Thyroid gland (tissue), 4 donors: ENCODE measurements at regions not wholly inside any gene's neighbourhood (a gene's known extent, or its start where the extent isn't known, plus 50 kb on each side); places are given as distances from the start of the nearest gene placed in this dataset.

Experiments used
- DNase-seq, 2 donors: peaks; one replicate each; pipeline ENCODE4 v3.0.0-alpha.2; 2019
- H3K27ac ChIP-seq, 3 donors: fragments of 200-600 bp; sonication (generic); 1 replicate in 2 of 3; 2 replicates in 1 of 3; pipeline ENCODE4 v1.5.1; 2016 to 2019; ENCODE audit warnings: mild to moderate bottlenecking in 1 of 3, moderate library complexity in 1 of 3
- H3K27me3 ChIP-seq: fragments of 200-600 bp; sonication (generic); one replicate; pipeline ENCODE4 v1.5.1; 2019
- H3K36me3 ChIP-seq, 2 donors: fragments of 200-600 bp; sonication (generic); one replicate each; pipeline ENCODE4 v1.5.1; 2016 to 2019
- H3K4me1 ChIP-seq, 2 donors: fragments of 200-600 bp; sonication (generic); one replicate each; pipeline ENCODE4 v1.5.1; 2017 to 2019
- H3K4me3 ChIP-seq, 3 donors: fragments of 200-600 bp; sonication (generic); replicated peaks in 1 of 3; 1 replicate in 2 of 3; 2 replicates in 1 of 3; pipeline ENCODE4 v1.5.1; 2016; ENCODE audit warnings: mild to moderate bottlenecking in 1 of 3
- H3K9me3 ChIP-seq: fragments of 200-600 bp; sonication (generic); one replicate; pipeline ENCODE4 v1.5.1; 2017
- POLR2A ChIP-seq, 2 donors: fragments of 450-650 bp; IDR thresholded peaks; one replicate each; pipeline ENCODE4 v1.6.1; 2017; ENCODE audit warnings: antibody characterized with exemption in 2 of 2, mild to moderate bottlenecking in 2 of 2, moderate library complexity in 1 of 2
- WGBS, 2 donors: methylation state at CpG; one replicate each; pipeline ENCODE4 v1.1.5; 2017; 5-methylcytosine and 5-hydroxymethylcytosine counted together
- intact Hi-C: fragments of 100-400 bp; cut with DNase I; formaldehyde crosslinking; loops from one replicate; pipeline ENCODE4 v1.15.1; 2023
- TF ChIP-seq, protein P1 (sequence below), 6 experiments: fragments of 200-600 bp in 3 of 6; fragments of 450-650 bp in 3 of 6; sonication (generic) in 3 of 6; IDR thresholded peaks; one replicate each; pipeline ENCODE4 v1.5.1; 2016 to 2019; ENCODE audit warnings: antibody characterized with exemption in 6 of 6, mild to moderate bottlenecking in 2 of 6, inconsistent platforms in 1 of 6, moderate library complexity in 1 of 6

DNA sequence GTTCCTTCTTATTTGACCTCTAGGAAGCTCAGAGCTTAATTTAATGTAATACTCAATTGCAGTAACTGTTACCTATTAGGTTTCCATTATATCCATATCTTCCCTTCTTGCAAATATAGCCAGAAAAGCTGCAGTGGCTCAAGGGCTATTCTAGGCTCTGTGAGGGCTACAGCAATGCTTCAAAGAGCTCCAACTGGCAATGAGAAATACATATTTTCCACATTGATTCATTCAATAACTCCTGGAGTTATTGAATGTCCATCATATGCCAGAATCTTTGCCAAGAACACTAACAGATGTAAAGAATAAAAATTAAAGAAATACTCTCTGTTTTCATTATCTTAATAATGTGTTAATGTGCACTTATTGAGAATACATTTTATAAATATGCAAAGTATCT, 396.9 kb upstream of the PAPPA start:
- DNase-seq, result no peak
- H3K27ac ChIP-seq, result no peak overlapping the region
- no peak overlapping the region for H3K4me3 ChIP-seq
- H3K36me3 ChIP-seq, result no peaks in the 10 kb centered on the region
- intact Hi-C loops, result no loop called here
- no peaks in the 10 kb centered on the region for H3K4me1 ChIP-seq
- H3K27me3 ChIP-seq, result no peaks in the 10 kb centered on the region
- no peaks in the 10 kb centered on the region for H3K9me3 ChIP-seq
- TF ChIP-seq, protein P1, sequence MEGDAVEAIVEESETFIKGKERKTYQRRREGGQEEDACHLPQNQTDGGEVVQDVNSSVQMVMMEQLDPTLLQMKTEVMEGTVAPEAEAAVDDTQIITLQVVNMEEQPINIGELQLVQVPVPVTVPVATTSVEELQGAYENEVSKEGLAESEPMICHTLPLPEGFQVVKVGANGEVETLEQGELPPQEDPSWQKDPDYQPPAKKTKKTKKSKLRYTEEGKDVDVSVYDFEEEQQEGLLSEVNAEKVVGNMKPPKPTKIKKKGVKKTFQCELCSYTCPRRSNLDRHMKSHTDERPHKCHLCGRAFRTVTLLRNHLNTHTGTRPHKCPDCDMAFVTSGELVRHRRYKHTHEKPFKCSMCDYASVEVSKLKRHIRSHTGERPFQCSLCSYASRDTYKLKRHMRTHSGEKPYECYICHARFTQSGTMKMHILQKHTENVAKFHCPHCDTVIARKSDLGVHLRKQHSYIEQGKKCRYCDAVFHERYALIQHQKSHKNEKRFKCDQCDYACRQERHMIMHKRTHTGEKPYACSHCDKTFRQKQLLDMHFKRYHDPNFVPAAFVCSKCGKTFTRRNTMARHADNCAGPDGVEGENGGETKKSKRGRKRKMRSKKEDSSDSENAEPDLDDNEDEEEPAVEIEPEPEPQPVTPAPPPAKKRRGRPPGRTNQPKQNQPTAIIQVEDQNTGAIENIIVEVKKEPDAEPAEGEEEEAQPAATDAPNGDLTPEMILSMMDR (IDR thresholded peaks at IDR 0.05), result no peak
- TF ChIP-seq POLR2A (IDR thresholded peaks at IDR 0.05), result no peak

GRCh38 chr9:115757461-115757860, 396.1 kb upstream of the PAPPA start:
- intact Hi-C loops, result no loop called here

DNA sequence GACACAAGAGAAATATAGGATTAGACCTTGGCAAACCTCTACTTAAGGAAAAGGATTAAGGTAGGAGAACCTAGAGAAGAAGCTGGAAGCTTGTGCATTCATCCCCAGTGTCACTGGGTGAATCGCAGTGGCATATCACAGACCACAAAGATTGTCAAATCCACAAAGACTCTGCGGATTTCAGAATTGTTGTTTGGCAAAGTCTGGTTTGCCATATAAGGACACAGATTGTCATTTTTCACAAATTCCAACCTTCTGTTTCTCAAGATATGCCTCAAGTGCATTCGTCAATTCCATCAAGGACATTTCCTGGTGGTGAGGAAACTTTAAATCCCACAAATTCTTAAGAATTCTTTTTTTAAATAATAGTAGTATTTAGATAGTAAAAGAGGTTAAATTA, 395.1 kb upstream of the PAPPA start:
- DNase-seq, result no peak
- 77 to 85% methylated on average over 3 of the region's 3 CpGs for WGBS, 2 donors
- no peak for TF ChIP-seq POLR2A (IDR thresholded peaks at IDR 0.05)
- TF ChIP-seq, protein P1 (IDR thresholded peaks at IDR 0.05), result no peak
- intact Hi-C loops, result no loop called here
- Histone ChIP-seq H3K9me3 (no peaks in the 10 kb centered on the region), H3K4me1 (no peaks in the 10 kb centered on the region), H3K27me3 (no peaks in the 10 kb centered on the region), H3K36me3 (no peaks in the 10 kb centered on the region), H3K27ac (no peak overlapping the region), H3K4me3 (no peak overlapping the region)

More at GRCh38 chr9:115757461-115757860, 396.1 kb upstream of the PAPPA start:
- H3K36me3 ChIP-seq, result no peaks in the 10 kb centered on the region
- DNase-seq, result no peak
- TF ChIP-seq, protein P1 (IDR thresholded peaks at IDR 0.05), result no peak
- no peak for TF ChIP-seq POLR2A (IDR thresholded peaks at IDR 0.05)
- H3K27me3 ChIP-seq, result no peaks in the 10 kb centered on the region
- no peaks in the 10 kb centered on the region for H3K4me1 ChIP-seq
- 90 to 96% methylated on average over 2 of the region's 2 CpGs for WGBS, 2 donors
- no peaks in the 10 kb centered on the region for H3K9me3 ChIP-seq
- no peak overlapping the region for H3K4me3 ChIP-seq
- H3K27ac ChIP-seq, result no peak overlapping the region

DNA sequence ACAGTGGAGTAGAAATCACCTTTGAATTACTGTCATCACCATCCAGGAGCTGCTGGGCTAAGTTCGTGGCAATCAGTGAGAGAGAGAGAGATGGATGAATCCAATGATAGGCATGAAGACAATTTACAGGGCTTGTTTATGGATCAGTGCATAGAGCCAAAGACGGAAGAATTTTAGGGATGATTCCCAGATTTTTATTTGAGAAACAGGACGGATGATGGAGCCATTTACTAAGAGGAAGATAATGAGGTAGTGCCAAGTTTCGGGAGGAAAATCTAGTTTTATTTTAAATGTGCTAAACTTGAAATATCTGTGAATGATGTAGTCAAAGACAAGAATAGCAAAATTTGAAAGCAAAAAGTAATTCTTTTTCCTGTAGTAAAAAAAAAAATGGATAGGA, 394.2 kb upstream of the PAPPA start:
- intact Hi-C loops, result no loop called here
- Histone ChIP-seq H3K27ac (no peak overlapping the region), H3K36me3 (no peaks in the 10 kb centered on the region), H3K4me1 (no peaks in the 10 kb centered on the region), H3K9me3 (no peaks in the 10 kb centered on the region), H3K27me3 (no peaks in the 10 kb centered on the region), H3K4me3 (no peak overlapping the region)
- no peak for TF ChIP-seq POLR2A (IDR thresholded peaks at IDR 0.05)
- TF ChIP-seq, protein P1 (IDR thresholded peaks at IDR 0.05), result no peak
- DNase-seq, result no peak
- 68 to 76% methylated on average over 4 of the region's 4 CpGs for WGBS, 2 donors

DNA sequence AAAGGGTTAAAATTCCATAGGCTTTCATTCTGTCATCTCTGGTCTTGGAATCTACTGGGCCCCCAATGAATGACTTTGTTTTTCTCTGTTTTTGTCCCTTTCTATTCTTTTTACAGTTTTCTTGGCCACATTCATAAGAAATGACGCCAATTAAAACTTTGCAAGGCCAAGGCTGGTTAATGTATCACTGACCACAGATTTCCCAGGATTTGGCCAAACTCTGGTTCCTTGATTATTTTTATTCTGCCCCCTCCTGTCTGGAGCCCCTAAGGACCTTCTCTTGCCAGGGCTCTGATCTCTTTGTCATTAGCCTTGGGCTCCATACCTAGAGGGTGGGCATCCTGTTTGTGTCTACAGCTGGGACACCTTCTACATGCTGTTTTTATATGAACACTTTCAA, 388.9 kb upstream of the PAPPA start:
- H3K4me1 ChIP-seq, result no peaks in the 10 kb centered on the region
- H3K36me3 ChIP-seq, result no peaks in the 10 kb centered on the region
- no peaks in the 10 kb centered on the region for H3K9me3 ChIP-seq
- WGBS, 2 donors, result 65 to 76% methylated on average over 1 of the region's 1 CpG
- TF ChIP-seq, protein P1 (IDR thresholded peaks at IDR 0.05), result no peak
- no peak for TF ChIP-seq POLR2A (IDR thresholded peaks at IDR 0.05)
- H3K27me3 ChIP-seq, result no peaks in the 10 kb centered on the region
- no peak overlapping the region for H3K27ac ChIP-seq
- intact Hi-C loops, result no loop called here
- no peak for DNase-seq
- no peak overlapping the region for H3K4me3 ChIP-seq
